Tongue (tissue), 2 donors: ENCODE measurements at regions not wholly inside any gene's neighbourhood (a gene's known extent, or its start where the extent isn't known, plus 50 kb on each side); places are given as distances from the start of the nearest gene placed in this dataset. TPM values are rescaled to one million over a fixed set of nuclear protein-coding genes. Genes with fewer than 3 reads are reported as not detected.

Experiments
- DNase-seq: peaks from one replicate; pipeline ENCODE4 v3.0.0-alpha.2; 2015
- small RNA-seq: library from RNA; depleted of rRNA; stranded (forward); fragments of <200 nt; gene quantifications from one replicate; pipeline ENCODE3, GENCODE V24; 2014; ENCODE audit warnings: low replicate concordance

DNA sequence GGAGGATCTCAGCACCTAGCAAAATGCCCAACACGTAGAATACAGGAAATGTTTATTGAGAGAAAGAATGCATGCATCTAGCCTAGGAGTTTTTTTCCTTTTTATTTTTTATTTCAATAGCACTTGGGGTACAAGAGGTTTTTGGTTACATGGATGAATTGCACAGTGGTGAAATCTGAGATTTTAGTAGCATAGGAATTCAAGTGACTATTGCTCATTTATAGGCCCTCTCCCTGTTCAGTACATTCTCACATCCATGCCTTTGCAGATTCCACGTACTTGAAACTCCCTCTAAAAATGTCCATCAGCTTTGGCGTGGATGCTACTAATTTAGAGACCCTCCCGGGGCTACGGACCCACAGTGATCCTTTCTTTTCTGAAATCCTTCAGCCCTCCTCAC lies 61.7 kb upstream of the PIAS1 start:
- no peak for DNase-seq

- no peak for DNase-seq
Observed at GRCh38 chr15:67992834-67993233, 61.3 kb upstream of the PIAS1 start.

- DNase-seq: no peak
Observed at GRCh38 chr15:67997996-67998395, 56.1 kb upstream of the PIAS1 start.

GRCh38 chr15:67998599-67999133 lies 55.4 kb upstream of the PIAS1 start:
- peak; percentile 27 for DNase-seq

DNA sequence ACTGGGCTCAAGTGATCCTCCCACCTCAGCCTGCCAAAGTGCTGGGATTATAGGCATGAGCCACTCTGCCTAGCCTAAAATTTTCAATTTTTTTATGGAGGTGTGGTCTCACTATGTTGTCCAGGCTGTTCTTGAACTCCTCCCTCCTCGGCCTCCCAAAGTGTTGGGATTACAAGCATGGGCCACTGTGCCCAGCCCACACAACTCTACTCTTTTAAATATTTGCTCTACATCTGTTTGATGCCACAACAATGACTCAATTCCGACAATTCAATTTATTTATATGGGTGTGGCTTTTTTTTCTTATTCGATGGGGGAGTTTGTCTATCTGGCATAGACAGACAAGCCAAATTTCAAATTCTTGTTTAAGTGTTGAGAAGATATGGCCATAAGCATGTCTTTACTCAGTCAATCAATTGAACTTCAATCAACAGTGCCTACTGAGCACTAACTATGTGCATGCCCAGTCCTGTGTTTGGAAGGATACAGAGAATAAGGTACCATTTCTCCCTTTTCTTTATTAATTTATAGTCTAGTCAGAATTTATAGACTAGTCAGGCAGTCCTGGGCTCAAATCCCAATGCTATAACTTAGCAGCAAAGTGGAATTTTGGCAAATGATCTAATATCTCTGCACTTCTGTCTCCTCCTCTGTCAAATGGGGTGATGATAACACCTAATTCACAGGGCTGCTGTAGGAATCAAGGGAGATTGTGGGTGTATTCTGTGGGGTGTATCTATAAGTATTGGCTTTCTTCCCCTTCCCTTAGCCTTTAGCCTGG lies 54.6 kb upstream of the PIAS1 start:
- no peak for DNase-seq

GRCh38 chr15:68000754-68001153 lies 53.4 kb upstream of the PIAS1 start:
- no peak for DNase-seq

GRCh38 chr15:68001811-68002210 lies 52.3 kb upstream of the PIAS1 start:
- no peak for DNase-seq

GRCh38 chr15:68003297-68003696 lies 50.8 kb upstream of the PIAS1 start:
- no peak for DNase-seq

Small RNAs in the stretch of these regions (small RNA-seq; reads per million reads assigned to genes)
- gene AC022254.1: not detected
